ENCODE measurements at regions not wholly inside any gene's neighbourhood (a gene's known extent, or its start where the extent isn't known, plus 50 kb on each side); places are given as distances from the start of the nearest gene placed in this dataset.

DNA sequence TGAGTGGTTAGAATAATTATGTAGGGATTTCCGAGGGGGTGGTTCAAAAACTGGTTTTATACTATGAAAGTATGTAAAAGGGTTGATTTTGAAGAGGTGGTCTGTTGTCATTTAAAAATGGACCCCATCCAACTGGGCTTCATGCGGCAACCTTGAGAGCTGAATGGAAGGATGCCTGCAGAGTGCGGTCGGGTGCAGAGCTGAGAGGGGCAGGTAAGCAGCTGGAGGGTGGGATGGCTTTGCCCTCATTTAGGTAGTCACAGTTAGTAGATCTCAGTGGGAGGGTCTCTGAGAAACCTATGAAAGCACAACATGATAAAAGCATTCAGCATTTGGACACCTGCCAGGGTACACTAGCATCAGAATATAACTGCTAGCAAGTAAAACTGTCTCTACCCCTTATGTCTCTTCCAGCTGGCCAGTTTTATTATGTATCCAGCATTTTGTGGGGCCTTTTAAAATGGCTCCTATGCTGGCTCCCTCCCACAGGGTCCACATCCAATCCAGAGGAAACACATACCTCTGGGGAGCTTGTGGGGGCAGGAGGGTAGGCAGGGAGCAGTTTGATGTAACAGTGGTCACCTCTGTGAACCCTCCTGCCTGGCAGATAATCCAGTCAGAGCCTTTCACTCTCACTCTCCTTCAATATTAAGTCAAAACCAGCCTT is 75.9 kb upstream of the MAGI2 start:
- TF ChIP-seq GATA2 (IDR thresholded peaks at IDR 0.05; ENCODE audit: low read depth, low read length) (no peak), GATA3 (IDR thresholded peaks at IDR 0.05; ENCODE audit: low read depth, low read length) (no peak)

Measured in SH-SY5Y (cell line).